ENCODE measurements at regions not wholly inside any gene's neighbourhood (a gene's known extent, or its start where the extent isn't known, plus 50 kb on each side); places are given as distances from the start of the nearest gene placed in this dataset.

DNA sequence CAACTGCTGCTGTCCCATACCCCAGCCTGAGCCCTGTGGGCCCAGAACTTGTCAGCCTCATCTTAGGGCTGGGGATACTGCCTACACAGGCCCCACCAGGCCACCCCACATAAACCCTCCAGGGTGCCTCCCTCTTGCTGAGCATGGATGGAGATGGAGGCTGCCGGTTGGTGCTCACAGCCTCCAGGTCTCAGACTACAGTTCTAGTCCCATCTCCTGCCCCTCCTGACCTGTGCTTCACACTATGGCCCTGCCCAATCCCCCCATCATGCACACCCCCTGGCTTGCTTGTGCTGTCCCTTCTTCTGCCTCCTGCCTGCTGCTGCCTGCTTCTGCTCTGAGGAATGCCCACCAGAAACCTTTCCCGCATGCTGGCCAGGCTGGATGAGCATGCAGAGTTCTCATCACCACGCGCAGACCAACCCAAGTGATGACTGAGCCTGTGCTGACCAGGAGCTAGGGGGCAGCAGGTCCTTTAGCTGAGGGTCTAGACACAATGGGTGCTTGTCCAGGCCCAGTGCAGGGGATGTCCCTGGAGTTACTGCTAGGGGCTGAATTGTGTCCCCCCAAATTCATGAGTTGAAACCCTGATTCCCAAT lies 138.4 kb upstream of the HS6ST1 start:
- 89 to 96% methylated on average over 3 to 4 of the region's 4 CpGs for WGBS, 2 donors
- Histone ChIP-seq H3K9me3 (no peaks in the 10 kb centered on the region), H3K36me3 (no peaks in the 10 kb centered on the region), H3K27me3 (no peaks in the 10 kb centered on the region), H3K4me3 (replicated peaks in 1 of 3) (no peak overlapping the region), H3K4me1 (no peaks in the 10 kb centered on the region), H3K27ac (no peak overlapping the region)
- no peak for DNase-seq
- intact Hi-C loops (cut with DNase I): no loop called here
- no peak for TF ChIP-seq POLR2A (IDR thresholded peaks at IDR 0.05)

DNA sequence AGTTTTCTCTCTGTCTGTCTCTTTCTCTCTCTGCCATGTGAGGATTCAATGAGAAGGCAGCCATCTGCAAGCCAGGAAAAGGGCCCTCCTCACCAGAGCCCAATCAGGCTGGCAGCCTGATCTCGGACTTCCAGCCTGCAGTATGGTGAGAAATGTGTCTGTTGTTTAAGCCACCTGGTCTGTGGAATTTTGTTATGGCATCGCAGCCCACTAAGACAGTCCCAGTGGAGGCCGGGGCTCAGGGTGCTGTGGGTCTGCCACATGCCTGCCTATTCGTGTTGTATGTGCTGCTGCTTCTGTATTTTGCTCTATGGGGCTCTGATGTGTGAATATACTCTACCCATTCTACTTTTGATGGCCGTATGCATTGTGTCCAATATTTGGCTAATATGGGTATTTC lies 139.0 kb upstream of the HS6ST1 start:
- Histone ChIP-seq H3K36me3 (no peaks in the 10 kb centered on the region), H3K27ac (no peak overlapping the region), H3K27me3 (no peaks in the 10 kb centered on the region), H3K4me1 (no peaks in the 10 kb centered on the region), H3K9me3 (no peaks in the 10 kb centered on the region), H3K4me3 (replicated peaks in 1 of 3) (no peak overlapping the region)
- intact Hi-C loops (cut with DNase I): no loop called here
- no peak for DNase-seq
- no peak for TF ChIP-seq POLR2A (IDR thresholded peaks at IDR 0.05)
- TF ChIP-seq, protein P1, sequence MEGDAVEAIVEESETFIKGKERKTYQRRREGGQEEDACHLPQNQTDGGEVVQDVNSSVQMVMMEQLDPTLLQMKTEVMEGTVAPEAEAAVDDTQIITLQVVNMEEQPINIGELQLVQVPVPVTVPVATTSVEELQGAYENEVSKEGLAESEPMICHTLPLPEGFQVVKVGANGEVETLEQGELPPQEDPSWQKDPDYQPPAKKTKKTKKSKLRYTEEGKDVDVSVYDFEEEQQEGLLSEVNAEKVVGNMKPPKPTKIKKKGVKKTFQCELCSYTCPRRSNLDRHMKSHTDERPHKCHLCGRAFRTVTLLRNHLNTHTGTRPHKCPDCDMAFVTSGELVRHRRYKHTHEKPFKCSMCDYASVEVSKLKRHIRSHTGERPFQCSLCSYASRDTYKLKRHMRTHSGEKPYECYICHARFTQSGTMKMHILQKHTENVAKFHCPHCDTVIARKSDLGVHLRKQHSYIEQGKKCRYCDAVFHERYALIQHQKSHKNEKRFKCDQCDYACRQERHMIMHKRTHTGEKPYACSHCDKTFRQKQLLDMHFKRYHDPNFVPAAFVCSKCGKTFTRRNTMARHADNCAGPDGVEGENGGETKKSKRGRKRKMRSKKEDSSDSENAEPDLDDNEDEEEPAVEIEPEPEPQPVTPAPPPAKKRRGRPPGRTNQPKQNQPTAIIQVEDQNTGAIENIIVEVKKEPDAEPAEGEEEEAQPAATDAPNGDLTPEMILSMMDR (IDR thresholded peaks at IDR 0.05): no peak
- WGBS, 2 donors: 66 to 87% methylated on average over 4 to 5 of the region's 5 CpGs

DNA sequence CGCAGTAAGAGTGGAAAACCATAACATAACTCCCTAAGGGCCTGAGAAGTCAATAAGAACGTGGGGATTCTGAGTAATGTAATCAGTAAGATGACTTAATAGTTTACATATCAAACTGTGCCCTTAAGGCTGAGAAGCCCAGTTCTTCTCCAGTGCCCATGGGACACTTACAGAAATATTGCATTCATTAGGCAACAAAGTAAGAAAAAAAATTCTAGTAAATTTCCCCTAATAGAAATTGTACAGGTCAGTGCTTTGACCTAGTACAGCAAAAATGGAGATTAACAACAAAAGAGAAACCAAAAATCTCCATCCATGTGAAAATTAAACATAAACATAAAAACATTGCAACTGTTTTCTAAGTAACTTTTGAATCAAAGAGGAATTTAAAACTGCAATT lies 139.8 kb upstream of the HS6ST1 start:
- 76 to 81% methylated on average over 2 of the region's 2 CpGs for WGBS, 2 donors
- no peak for DNase-seq
- no peak for TF ChIP-seq POLR2A (IDR thresholded peaks at IDR 0.05)
- TF ChIP-seq, protein P1 (IDR thresholded peaks at IDR 0.05): no peak
- Histone ChIP-seq H3K9me3 (no peaks in the 10 kb centered on the region), H3K4me1 (no peaks in the 10 kb centered on the region), H3K27me3 (no peaks in the 10 kb centered on the region), H3K36me3 (no peaks in the 10 kb centered on the region), H3K4me3 (replicated peaks in 1 of 3) (no peak overlapping the region), H3K27ac (no peak overlapping the region)
- intact Hi-C loops (cut with DNase I): no loop called here

DNA sequence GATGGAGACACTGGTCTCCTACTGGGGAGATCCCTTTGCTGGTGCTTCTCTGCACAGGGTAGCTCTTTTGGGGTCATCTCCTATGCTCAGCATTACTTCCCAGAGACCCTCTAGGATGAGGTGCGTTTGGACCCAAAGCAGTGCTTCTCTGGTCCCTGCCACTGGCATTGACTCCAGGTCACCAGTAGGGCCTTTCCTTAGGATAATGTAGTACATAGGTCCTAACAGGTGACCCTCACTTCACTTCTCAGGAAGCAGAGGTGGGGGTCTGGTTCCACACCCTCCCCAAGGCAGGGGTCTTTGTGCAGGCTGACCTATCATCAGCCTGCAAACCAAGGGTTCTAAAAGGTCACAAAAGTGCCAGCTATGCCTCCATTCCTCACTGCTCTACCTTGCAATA lies 145.8 kb upstream of the HS6ST1 start:
- DNase-seq: no peak
- Histone ChIP-seq H3K27me3 (no peaks in the 10 kb centered on the region), H3K4me3 (replicated peaks in 1 of 3) (no peak overlapping the region), H3K36me3 (no peaks in the 10 kb centered on the region), H3K9me3 (no peaks in the 10 kb centered on the region), H3K27ac (no peak overlapping the region), H3K4me1 (no peaks in the 10 kb centered on the region)
- intact Hi-C loops (cut with DNase I): no loop called here
- no peak for TF ChIP-seq POLR2A (IDR thresholded peaks at IDR 0.05)
- TF ChIP-seq, protein P1 (IDR thresholded peaks at IDR 0.05): no peak
- WGBS, 2 donors: 75 to 100% methylated on average over 1 of the region's 1 CpG

DNA sequence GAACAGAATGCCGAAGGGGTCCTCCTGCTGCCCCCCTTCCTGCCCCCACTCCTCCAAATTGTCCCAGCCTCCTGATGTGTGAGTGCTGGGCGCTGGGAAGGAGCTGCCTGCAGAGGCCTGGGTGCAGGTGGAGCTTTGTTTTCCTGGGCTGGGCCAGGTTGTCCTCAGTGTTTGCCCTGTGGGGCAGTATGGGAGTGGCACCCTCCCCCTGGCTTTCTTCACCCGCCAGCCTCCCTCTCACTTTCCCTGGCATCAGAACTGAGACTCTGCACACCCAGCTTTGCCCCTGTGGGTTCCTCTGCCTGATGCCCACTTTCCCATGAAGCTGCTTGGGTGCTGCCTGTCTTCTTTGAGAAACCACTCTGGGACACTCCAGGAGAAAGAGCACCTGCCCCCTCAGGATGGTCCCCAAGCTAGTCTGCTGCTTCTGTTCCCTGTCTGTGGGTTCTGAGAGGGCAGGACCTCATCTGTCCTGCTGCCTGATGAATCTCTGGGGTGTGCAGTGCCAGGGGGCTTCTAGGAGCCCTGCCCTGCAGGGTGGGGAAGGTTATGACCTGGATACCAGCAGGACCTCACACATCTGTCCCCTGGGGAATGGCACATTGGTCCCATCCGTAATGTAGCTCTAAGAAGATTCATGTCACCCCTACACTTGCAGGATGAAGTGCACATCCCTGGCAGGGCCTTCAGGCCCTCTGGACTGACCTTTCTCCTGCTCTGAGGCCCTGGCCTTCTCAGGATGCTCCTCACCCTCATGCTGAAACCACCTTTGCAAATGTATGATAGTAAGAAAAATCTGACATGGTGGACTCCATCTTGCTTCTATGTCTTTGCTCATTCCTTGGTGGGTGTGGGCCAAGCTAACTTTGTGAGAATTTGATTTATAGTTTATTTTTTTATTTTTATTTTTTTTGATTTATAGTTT lies 146.8 kb upstream of the HS6ST1 start:
- H3K9me3 ChIP-seq: no peaks in the 10 kb centered on the region
- intact Hi-C loops (cut with DNase I): no loop called here

More for the DNA sequence above, 146.8 kb upstream of the HS6ST1 start:
- Histone ChIP-seq H3K4me1 (no peaks in the 10 kb centered on the region), H3K27ac (no peak overlapping the region), H3K27me3 (no peaks in the 10 kb centered on the region), H3K4me3 (replicated peaks in 1 of 3) (no peak overlapping the region), H3K36me3 (no peaks in the 10 kb centered on the region)
- DNase-seq: no peak
- 83 to 92% methylated on average over 3 to 4 of the region's 4 CpGs for WGBS, 2 donors
- TF ChIP-seq, protein P1 (IDR thresholded peaks at IDR 0.05): no peak
- no peak for TF ChIP-seq POLR2A (IDR thresholded peaks at IDR 0.05)

Data from thyroid gland (tissue), 4 donors.